ENCODE measurements at regions not wholly inside any gene's neighbourhood (a gene's known extent, or its start where the extent isn't known, plus 50 kb on each side); places are given as distances from the start of the nearest gene placed in this dataset.

DNA sequence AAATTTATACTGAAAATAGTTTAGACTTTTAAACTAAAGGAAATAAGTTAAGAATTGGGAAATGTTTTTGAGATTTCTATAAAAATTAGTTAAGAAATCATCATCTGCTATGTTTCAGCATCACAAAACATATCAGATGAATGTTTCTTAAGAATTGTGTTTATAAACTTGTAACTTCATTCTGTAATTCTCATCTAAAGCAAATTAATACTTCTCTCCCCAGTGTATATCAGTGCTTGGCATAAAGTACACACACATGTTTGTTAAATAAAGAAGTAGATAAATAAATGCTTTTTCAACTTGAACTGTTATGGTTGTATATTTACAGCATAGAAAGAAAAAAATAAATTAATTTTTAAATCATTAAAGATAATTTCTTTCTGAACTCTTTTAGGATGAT is 245.9 kb upstream of the SLITRK3 start:
- ATAC-seq (no peak), FAIRE-seq (no peak), DNase-seq (ENCODE audit: low spot score) (no peak)
- intact Hi-C loops (cut with micrococcal nuclease; ENCODE audit: unreplicated experiment) (no loop called here), in situ Hi-C loops (cut with HindIII; ENCODE audit: extremely low pct_ligation_motif_present, low pct_unique_long_range_greater_than_20kb) (no loop called here)
- Histone ChIP-seq H3K4me1 (ENCODE audit: insufficient read depth, low read length) (no peaks in the 10 kb centered on the region), H3K27me3 (ENCODE audit: control insufficient read depth in 1 of 2, insufficient read depth in 2 of 2, low read length in 2 of 2) (no peaks in the 10 kb centered on the region), H3K9ac (ENCODE audit: insufficient read depth, low read depth, low read length) (no peak overlapping the region), H2AFZ (ENCODE audit: low read length) (no peak overlapping the region), H3K27ac (ENCODE audit: extremely low read length, insufficient read depth, low read length) (no peak overlapping the region), H3K36me3 (replicated peaks in 1 of 2; ENCODE audit: control insufficient read depth in 1 of 2, insufficient read depth in 2 of 2, low read length in 2 of 2) (no peaks in the 10 kb centered on the region), H4K20me1 (ENCODE audit: insufficient read depth, low read length) (no peaks in the 10 kb centered on the region), H3K4me3 (replicated peaks in 1 of 3; ENCODE audit: insufficient read depth in 1 of 3, low read depth in 2 of 3, low read length in 3 of 3) (no peak overlapping the region), H3K9me3 (ENCODE audit: low read length) (no peaks in the 10 kb centered on the region; the same call in 1 of the 2 replicates), H3K4me2 (ENCODE audit: low read depth, low read length) (no peak overlapping the region), H3K79me2 (ENCODE audit: insufficient read depth, low read length) (no peaks in the 10 kb centered on the region)
- no TSS peak for BruUV-seq (replicated peaks)
- TF ChIP-seq ZBTB3 (CRISPR knock-in tag; IDR thresholded peaks at IDR 0.05; ENCODE audit: borderline replicate concordance, low read depth) = no peak
- CTCF ChIA-PET (ENCODE audit: low intra/inter-chr PET ratio, low total read pairs) = no interaction called here
- POLR2A ChIA-PET = no interaction called here

DNA sequence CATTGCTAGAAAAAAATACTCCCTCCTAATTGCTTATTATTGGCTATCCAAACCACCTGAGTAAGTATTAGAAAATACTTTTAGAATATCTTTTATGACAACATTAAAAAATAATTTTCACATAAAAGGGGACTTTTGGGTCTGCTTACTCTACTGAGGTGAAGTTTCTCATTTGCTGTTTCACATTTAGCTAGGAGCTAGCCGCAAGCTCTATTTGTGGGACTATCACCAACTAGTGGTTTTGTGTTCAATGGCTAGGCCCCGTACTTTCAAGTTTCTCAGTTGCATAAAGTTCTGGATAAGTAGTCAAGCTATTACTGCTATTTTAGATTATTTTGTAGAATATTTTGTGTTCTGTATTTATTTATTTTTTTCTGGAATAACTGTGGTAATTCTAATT is 244.2 kb upstream of the SLITRK3 start:
- H3K9ac ChIP-seq (ENCODE audit: insufficient read depth, low read depth, low read length) = no peak overlapping the region
- H3K27ac ChIP-seq (ENCODE audit: extremely low read length, insufficient read depth, low read length) = no peak overlapping the region
- no peaks in the 10 kb centered on the region for H3K36me3 ChIP-seq (replicated peaks in 1 of 2; ENCODE audit: control insufficient read depth in 1 of 2, insufficient read depth in 2 of 2, low read length in 2 of 2)
- no peak overlapping the region for H2AFZ ChIP-seq (ENCODE audit: low read length)
- no peaks in the 10 kb centered on the region for H3K79me2 ChIP-seq (ENCODE audit: insufficient read depth, low read length)
- no peak overlapping the region for H3K4me3 ChIP-seq (replicated peaks in 1 of 3; ENCODE audit: insufficient read depth in 1 of 3, low read depth in 2 of 3, low read length in 3 of 3)
- 21% methylated on average over 2 of the region's 2 CpGs for WGBS (ENCODE audit: low lambda C conversion rate)
- ChIA-PET CTCF (ENCODE audit: low intra/inter-chr PET ratio, low total read pairs) (no interaction called here), POLR2A (no interaction called here)
- intact Hi-C loops (cut with micrococcal nuclease; ENCODE audit: unreplicated experiment) (no loop called here), in situ Hi-C loops (cut with HindIII; ENCODE audit: extremely low pct_ligation_motif_present, low pct_unique_long_range_greater_than_20kb) (no loop called here)
- no peak overlapping the region for H3K4me2 ChIP-seq (ENCODE audit: low read depth, low read length)
- H3K27me3 ChIP-seq (ENCODE audit: control insufficient read depth in 1 of 2, insufficient read depth in 2 of 2, low read length in 2 of 2) = no peaks in the 10 kb centered on the region
- H4K20me1 ChIP-seq (ENCODE audit: insufficient read depth, low read length) = no peaks in the 10 kb centered on the region
- no TSS peak for BruUV-seq (replicated peaks)
- H3K9me3 ChIP-seq (ENCODE audit: low read length) = peaks cover 9% of the 10 kb centered on the region
- no peak for DNase-seq (ENCODE audit: low spot score)
- FAIRE-seq = no peak
- TF ChIP-seq HDAC1 (CRISPR knock-in tag; IDR thresholded peaks at IDR 0.05) = no peak
- TF ChIP-seq, protein P1, sequence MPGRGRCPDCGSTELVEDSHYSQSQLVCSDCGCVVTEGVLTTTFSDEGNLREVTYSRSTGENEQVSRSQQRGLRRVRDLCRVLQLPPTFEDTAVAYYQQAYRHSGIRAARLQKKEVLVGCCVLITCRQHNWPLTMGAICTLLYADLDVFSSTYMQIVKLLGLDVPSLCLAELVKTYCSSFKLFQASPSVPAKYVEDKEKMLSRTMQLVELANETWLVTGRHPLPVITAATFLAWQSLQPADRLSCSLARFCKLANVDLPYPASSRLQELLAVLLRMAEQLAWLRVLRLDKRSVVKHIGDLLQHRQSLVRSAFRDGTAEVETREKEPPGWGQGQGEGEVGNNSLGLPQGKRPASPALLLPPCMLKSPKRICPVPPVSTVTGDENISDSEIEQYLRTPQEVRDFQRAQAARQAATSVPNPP (CRISPR knock-in tag; IDR thresholded peaks at IDR 0.05) = no peak
- TF ChIP-seq ZNF18 (CRISPR knock-in tag; IDR thresholded peaks at IDR 0.05; ENCODE audit: insufficient replicate concordance) = no peak
- TF ChIP-seq ZNF432 (CRISPR knock-in tag; IDR thresholded peaks at IDR 0.05; ENCODE audit: borderline replicate concordance) = no peak
- TF ChIP-seq ZNF891 (CRISPR knock-in tag; IDR thresholded peaks at IDR 0.05) = no peak
- TF ChIP-seq TEAD2 (CRISPR knock-in tag; IDR thresholded peaks at IDR 0.05) = no peak
- no peak for TF ChIP-seq ZNF772 (CRISPR knock-in tag; IDR thresholded peaks at IDR 0.05)
- TF ChIP-seq ZXDC (CRISPR knock-in tag; IDR thresholded peaks at IDR 0.05) = no peak
- TF ChIP-seq ZNF235 (CRISPR knock-in tag; IDR thresholded peaks at IDR 0.05; ENCODE audit: borderline replicate concordance) = no peak
- TF ChIP-seq ZNF781 (CRISPR knock-in tag; IDR thresholded peaks at IDR 0.05; ENCODE audit: borderline replicate concordance, not compliant biosample characterization) = no peak
- H3K4me1 ChIP-seq (ENCODE audit: insufficient read depth, low read length) = no peaks in the 10 kb centered on the region
- ATAC-seq = no peak
